Liver (tissue), 3 donors: ENCODE measurements at regions not wholly inside any gene's neighbourhood (a gene's known extent, or its start where the extent isn't known, plus 50 kb on each side); places are given as distances from the start of the nearest gene placed in this dataset.

Experiments
- ATF3 ChIP-seq: IDR thresholded peaks from 2 replicates; pipeline ENCODE4 v1.6.1; 2016; ENCODE audit warnings: antibody characterized with exemption
- CTCF ChIP-seq: fragments of 150-350 bp; IDR thresholded peaks from 2 replicates; pipeline ENCODE4 v1.5.1; 2017; ENCODE audit warnings: improper control_type of control experiment, low read depth, low read length; ENCODE audit not compliant: missing input control
- EGR1 ChIP-seq, 2 donors: IDR thresholded peaks; 2 replicates each; pipeline ENCODE4 v1.6.1; 2016 to 2018; ENCODE audit warnings: antibody characterized with exemption in 2 of 2, low read depth in 2 of 2
- JUND ChIP-seq, 2 donors: IDR thresholded peaks; 2 replicates each; pipeline ENCODE4 v1.6.1; 2016; ENCODE audit warnings: antibody characterized with exemption in 2 of 2
- MAX ChIP-seq: IDR thresholded peaks from 2 replicates; pipeline ENCODE4 v1.6.1; 2016; ENCODE audit warnings: antibody characterized with exemption
- RAD21 ChIP-seq, 2 donors: IDR thresholded peaks; 2 replicates each; pipeline ENCODE4 v1.6.1; 2016; ENCODE audit warnings: antibody characterized with exemption in 2 of 2, mild to moderate bottlenecking in 2 of 2
- RXRA ChIP-seq, 2 donors: IDR thresholded peaks; 2 replicates each; pipeline ENCODE4 v1.6.1; 2017 to 2018; ENCODE audit warnings: antibody characterized with exemption in 2 of 2, mild to moderate bottlenecking in 1 of 2
- SP1 ChIP-seq: IDR thresholded peaks from 2 replicates; pipeline ENCODE4 v1.6.1; 2018; ENCODE audit warnings: antibody characterized with exemption, mild to moderate bottlenecking
- TAF1 ChIP-seq: conservative IDR thresholded peaks from 2 replicates; pipeline ENCODE4 v1.6.1; 2016; ENCODE audit warnings: antibody characterized with exemption, mild to moderate bottlenecking
- YY1 ChIP-seq: IDR thresholded peaks from 2 replicates; pipeline ENCODE4 v1.6.1; 2016; ENCODE audit warnings: antibody characterized with exemption, mild to moderate bottlenecking
- ZBTB33 ChIP-seq: IDR thresholded peaks from 2 replicates; pipeline ENCODE4 v1.6.1; 2016; ENCODE audit warnings: antibody characterized with exemption
- donor health status: healthy.
- donor health status: healthy.

- no peak for TF ChIP-seq CTCF
- TF ChIP-seq MAX, result no peak
- no peak for TF ChIP-seq JUND (IDR thresholded peaks at IDR 0.05)
- TF ChIP-seq ATF3, result no peak
- TF ChIP-seq RAD21 (IDR thresholded peaks at IDR 0.05), result no peak
- TF ChIP-seq TAF1, result no peak
- no peak for TF ChIP-seq ZBTB33
- no peak for TF ChIP-seq EGR1 (IDR thresholded peaks at IDR 0.05; ENCODE audit: low read depth in 2 of 2)
- no peak for TF ChIP-seq SP1
- TF ChIP-seq RXRA (IDR thresholded peaks at IDR 0.05), result no peak
- no peak for TF ChIP-seq YY1
These were observed 330.1 kb upstream of the GIMD1 start for GRCh38 chr4:106698621-106699195.
